Naive thymus-derived CD8-positive, alpha-beta T cell (primary cell): ENCODE measurements at regions not wholly inside any gene's neighbourhood (a gene's known extent, or its start where the extent isn't known, plus 50 kb on each side); places are given as distances from the start of the nearest gene placed in this dataset.

ENCODE experiments used
- ATAC-seq, 2 donors: fragments of 150-1000 bp; cut with Tn5 transposase in 1 of 2; sonication (Bioruptor Pico), chemical (Tn5 transposase) in 1 of 2; 1 replicate in 1 of 2; 2 replicates in 1 of 2; pipeline ENCODE4 v1.10.0; 2021; ENCODE audit warnings: mild to moderate bottlenecking in 2 of 2, moderate library complexity in 2 of 2
- POLR2A ChIA-PET: fragments of 350-600 bp; sonication (Branson Sonifier 250); formaldehyde crosslinking; loops from one replicate; lab custom pipeline; 2021; ENCODE audit warnings: antibody characterized with exemption; lab: Charles Lee
- DNase-seq, 10 donors: peaks; one replicate each; pipeline versions ENCODE4 v3.0.0 to v3.0.0-alpha.2; 2020 to 2022
- H3K27ac Mint-ChIP-seq, 10 donors: one replicate each; pipeline ENCODE4 v1.8.0; 2020 to 2022; ENCODE audit warnings: mild to moderate bottlenecking in 10 of 10, mixed read lengths in 10 of 10, moderate library complexity in 4 of 10, inconsistent platforms in 1 of 10
- H3K27me3 Mint-ChIP-seq, 5 donors: one replicate each; pipeline ENCODE4 v1.8.0; 2021 to 2022; ENCODE audit warnings: mixed read lengths in 5 of 5
- H3K36me3 Mint-ChIP-seq, 3 donors: one replicate each; pipeline ENCODE4 v1.8.0; 2020 to 2022; ENCODE audit warnings: mixed read lengths in 3 of 3, mild to moderate bottlenecking in 2 of 3, inconsistent platforms in 1 of 3
- H3K4me1 Mint-ChIP-seq, 4 donors: one replicate each; pipeline ENCODE4 v1.8.0; 2021 to 2022; ENCODE audit warnings: mixed read lengths in 4 of 4
- H3K4me3 Mint-ChIP-seq, 10 donors: one replicate each; pipeline ENCODE4 v1.8.0; 2020 to 2022; ENCODE audit warnings: mild to moderate bottlenecking in 10 of 10, mixed read lengths in 10 of 10, moderate library complexity in 6 of 10, inconsistent platforms in 1 of 10
- H3K9me3 Mint-ChIP-seq, 9 donors: one replicate each; pipeline ENCODE4 v1.8.0; 2020 to 2022; ENCODE audit warnings: mixed read lengths in 9 of 9, mild to moderate bottlenecking in 3 of 9, inconsistent platforms in 1 of 9, moderate library complexity in 1 of 9

DNA sequence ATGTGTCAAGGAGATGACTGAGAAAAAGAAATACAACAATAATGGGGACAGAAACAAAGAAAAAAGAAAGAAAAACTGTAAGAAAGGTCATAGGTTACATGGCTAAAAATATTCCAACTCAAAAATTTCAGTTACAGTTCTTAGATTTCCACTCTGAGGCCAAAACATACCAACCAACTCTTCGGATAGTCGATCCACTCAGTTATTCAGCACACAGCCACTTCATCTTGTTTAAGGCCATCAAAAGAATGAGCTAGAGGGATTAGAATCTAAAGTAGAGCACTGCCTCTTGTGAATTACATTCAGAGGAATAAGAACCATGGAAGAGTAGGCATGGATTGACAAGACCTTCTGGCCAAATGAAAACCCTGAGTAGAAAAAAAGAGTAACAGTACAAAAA is 277.0 kb downstream of the MRPL39 start:
- Mint-ChIP-seq H3K4me1 (no peaks in the 10 kb centered on the region), H3K27me3 (peaks cover 0 to 4% (median 1%) of the 10 kb centered on the region in 5 donors), H3K27ac (no peak overlapping the region), H3K4me3 (no peak overlapping the region), H3K36me3 (peaks cover 0 to 3% (median 0%) of the 10 kb centered on the region in 3 donors), H3K9me3 (peaks cover 0 to 4% (median 0%) of the 10 kb centered on the region in 9 donors)
- ATAC-seq, result no peak
- DNase-seq, result no peak
- POLR2A ChIA-PET, result no interaction called here

GRCh38 chr21:25329227-25329825 is 278.0 kb downstream of the MRPL39 start:
- Mint-ChIP-seq H3K27ac (no peak overlapping the region), H3K4me3 (no peak overlapping the region), H3K36me3 (peaks cover 0 to 3% (median 0%) of the 10 kb centered on the region in 3 donors), H3K4me1 (no peaks in the 10 kb centered on the region), H3K9me3 (peaks cover 0 to 3% (median 0%) of the 10 kb centered on the region in 9 donors), H3K27me3 (peaks cover 0 to 6% (median 1%) of the 10 kb centered on the region in 5 donors)
- ATAC-seq, result no peak
- POLR2A ChIA-PET, result no interaction called here
- no peak for DNase-seq

GRCh38 chr21:25328736-25329135 is 278.5 kb downstream of the MRPL39 start:
- ATAC-seq (no peak), DNase-seq (no peak)
- Mint-ChIP-seq H3K27ac (no peak overlapping the region), H3K9me3 (no peaks in the 10 kb centered on the region), H3K4me3 (no peak overlapping the region), H3K27me3 (peaks cover 0 to 4% (median 1%) of the 10 kb centered on the region in 5 donors), H3K4me1 (no peaks in the 10 kb centered on the region), H3K36me3 (no peaks in the 10 kb centered on the region)
- POLR2A ChIA-PET, result no interaction called here

- H3K27ac Mint-ChIP-seq, result no peak overlapping the region
- H3K36me3 Mint-ChIP-seq, result no peaks in the 10 kb centered on the region
- ATAC-seq (no peak), DNase-seq (no peak)
- H3K4me3 Mint-ChIP-seq, result no peak overlapping the region
- POLR2A ChIA-PET, result no interaction called here
- no peaks in the 10 kb centered on the region for H3K4me1 Mint-ChIP-seq
- H3K9me3 Mint-ChIP-seq, result no peaks in the 10 kb centered on the region
- peaks cover 4 to 13% (median 8%) of the 10 kb centered on the region in 5 donors for H3K27me3 Mint-ChIP-seq
These were observed 281.1 kb downstream of the MRPL39 start for GRCh38 chr21:25326181-25326580.

GRCh38 chr21:25324666-25325065 is 282.6 kb downstream of the MRPL39 start:
- DNase-seq (no peak), ATAC-seq (no peak)
- Mint-ChIP-seq H3K27me3 (peaks cover 4 to 17% (median 9%) of the 10 kb centered on the region in 5 donors), H3K9me3 (no peaks in the 10 kb centered on the region), H3K27ac (no peak overlapping the region), H3K4me3 (no peak overlapping the region), H3K4me1 (no peaks in the 10 kb centered on the region), H3K36me3 (no peaks in the 10 kb centered on the region)
- POLR2A ChIA-PET, result no interaction called here

- POLR2A ChIA-PET, result no interaction called here
- H3K4me3 Mint-ChIP-seq, result no peak overlapping the region
- H3K9me3 Mint-ChIP-seq, result no peaks in the 10 kb centered on the region
- DNase-seq (no peak), ATAC-seq (no peak)
- H3K36me3 Mint-ChIP-seq, result no peaks in the 10 kb centered on the region
- peaks cover 4 to 17% (median 9%) of the 10 kb centered on the region in 5 donors for H3K27me3 Mint-ChIP-seq
- H3K27ac Mint-ChIP-seq, result no peak overlapping the region
- H3K4me1 Mint-ChIP-seq, result no peaks in the 10 kb centered on the region
These were observed 283.8 kb downstream of the MRPL39 start for GRCh38 chr21:25323356-25323949.

DNA sequence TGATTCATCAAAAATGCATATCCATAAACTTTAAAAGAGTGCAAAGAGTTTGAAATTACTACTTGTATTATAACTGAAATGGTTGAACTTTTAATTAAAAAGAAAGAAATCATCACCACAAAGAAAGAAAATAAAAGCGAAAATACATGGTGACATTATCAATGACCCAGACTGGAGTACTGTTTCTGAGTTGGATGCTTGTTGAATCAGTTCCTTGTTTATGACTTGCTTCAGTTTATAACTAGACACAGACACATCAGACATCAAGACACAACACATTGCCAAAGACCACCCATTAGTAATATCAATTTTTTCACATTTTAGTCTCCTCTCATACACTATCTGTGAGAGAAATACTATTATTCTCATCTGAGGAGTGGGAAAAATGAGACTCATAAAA is 293.0 kb downstream of the MRPL39 start:
- Mint-ChIP-seq H3K27me3 (peaks cover 0 to 2% (median 0%) of the 10 kb centered on the region in 5 donors), H3K4me1 (peaks cover 0 to 3% (median 0%) of the 10 kb centered on the region in 4 donors), H3K4me3 (no peak overlapping the region), H3K9me3 (peaks cover 0 to 11% (median 4%) of the 10 kb centered on the region in 9 donors), H3K36me3 (peaks cover 0 to 3% (median 0%) of the 10 kb centered on the region in 3 donors), H3K27ac (no peak overlapping the region)
- DNase-seq (no peak), ATAC-seq (no peak)
- POLR2A ChIA-PET, result no interaction called here

DNA sequence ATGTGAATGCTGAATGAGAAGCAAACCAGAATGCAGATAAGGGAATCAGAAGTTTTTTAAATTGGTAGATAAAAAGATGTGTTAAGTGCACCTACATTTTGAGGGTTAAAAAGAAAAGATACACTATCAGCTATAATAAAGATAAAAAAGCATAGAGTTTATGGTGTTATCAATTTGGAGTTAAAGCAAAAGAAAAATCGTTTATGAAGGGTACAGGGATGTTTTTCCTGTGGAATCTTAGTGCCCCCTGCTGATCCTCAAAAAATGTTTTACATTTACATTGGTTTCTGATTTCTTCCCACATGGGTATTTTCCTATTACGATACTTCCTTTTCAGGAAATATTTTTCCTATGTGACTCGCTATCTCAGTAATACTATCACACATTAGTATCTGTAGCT is 293.5 kb downstream of the MRPL39 start:
- Mint-ChIP-seq H3K27me3 (peaks cover 0 to 2% (median 0%) of the 10 kb centered on the region in 5 donors), H3K36me3 (peaks cover 0 to 7% (median 0%) of the 10 kb centered on the region in 3 donors), H3K4me3 (no peak overlapping the region), H3K9me3 (peaks cover 2 to 15% (median 8%) of the 10 kb centered on the region in 9 donors), H3K4me1 (peaks cover 0 to 3% (median 0%) of the 10 kb centered on the region in 4 donors), H3K27ac (no peak overlapping the region)
- POLR2A ChIA-PET, result no interaction called here
- ATAC-seq, result no peak
- DNase-seq, result no peak

DNA sequence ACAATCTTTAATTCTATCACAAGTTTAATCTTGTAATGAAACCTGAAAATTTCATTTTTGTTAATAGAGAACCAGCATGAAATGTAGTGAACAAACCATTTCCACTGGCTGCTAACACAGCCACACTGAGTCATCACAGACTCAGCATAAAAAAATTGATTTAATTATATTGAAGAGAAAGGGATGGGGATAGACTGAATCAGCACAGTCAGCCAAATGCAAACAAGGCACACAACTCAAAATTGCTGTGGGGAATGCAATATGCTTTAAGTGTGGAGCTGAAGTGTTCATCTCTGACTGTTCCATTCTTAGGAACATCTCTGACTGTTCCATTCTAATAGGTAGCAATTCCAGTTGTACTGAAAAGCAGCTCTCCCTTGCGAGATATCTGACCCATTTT is 299.8 kb downstream of the MRPL39 start:
- no peak for ATAC-seq
- Mint-ChIP-seq H3K36me3 (peaks cover 0 to 7% (median 0%) of the 10 kb centered on the region in 3 donors), H3K9me3 (peaks cover 4 to 17% (median 9%) of the 10 kb centered on the region in 9 donors), H3K27me3 (peaks cover 0 to 7% (median 0%) of the 10 kb centered on the region in 5 donors), H3K27ac (no peak overlapping the region), H3K4me3 (no peak overlapping the region), H3K4me1 (no peaks in the 10 kb centered on the region)
- DNase-seq, result no peak
- POLR2A ChIA-PET, result no interaction called here

- Mint-ChIP-seq H3K27ac (no peak overlapping the region), H3K4me3 (no peak overlapping the region), H3K4me1 (peaks cover 0 to 6% (median 0%) of the 10 kb centered on the region in 4 donors), H3K36me3 (peaks cover 0 to 7% (median 0%) of the 10 kb centered on the region in 3 donors), H3K9me3 (peaks cover 2 to 10% (median 6%) of the 10 kb centered on the region in 9 donors), H3K27me3 (peaks cover 0 to 7% (median 0%) of the 10 kb centered on the region in 5 donors)
- POLR2A ChIA-PET, result no interaction called here
- DNase-seq (no peak), ATAC-seq (no peak)
These were observed 302.7 kb downstream of the MRPL39 start for GRCh38 chr21:25304611-25305010.

- no peaks in the 10 kb centered on the region for H3K9me3 Mint-ChIP-seq
- H3K27me3 Mint-ChIP-seq, result peaks cover 0 to 7% (median 0%) of the 10 kb centered on the region in 5 donors
- H3K4me1 Mint-ChIP-seq, result peaks cover 0 to 18% (median 0%) of the 10 kb centered on the region in 4 donors
- ATAC-seq (no peak), DNase-seq (no peak)
- H3K4me3 Mint-ChIP-seq, result no peak overlapping the region
- no peak overlapping the region for H3K27ac Mint-ChIP-seq
- POLR2A ChIA-PET, result no interaction called here
- no peaks in the 10 kb centered on the region for H3K36me3 Mint-ChIP-seq
These were observed 306.6 kb downstream of the MRPL39 start for GRCh38 chr21:25300632-25301031.

- ATAC-seq, result no peak
- no peak overlapping the region for H3K27ac Mint-ChIP-seq
- H3K27me3 Mint-ChIP-seq, result peaks cover 0 to 5% (median 0%) of the 10 kb centered on the region in 5 donors
- DNase-seq, result no peak
- no peaks in the 10 kb centered on the region for H3K9me3 Mint-ChIP-seq
- POLR2A ChIA-PET, result no interaction called here
- H3K4me1 Mint-ChIP-seq, result peaks cover 0 to 18% (median 0%) of the 10 kb centered on the region in 4 donors
- no peaks in the 10 kb centered on the region for H3K36me3 Mint-ChIP-seq
- H3K4me3 Mint-ChIP-seq, result no peak overlapping the region
These were observed 308.5 kb downstream of the MRPL39 start for GRCh38 chr21:25298512-25299491.
